Loucy (cell line): ENCODE measurements at regions not wholly inside any gene's neighbourhood (a gene's known extent, or its start where the extent isn't known, plus 50 kb on each side); places are given as distances from the start of the nearest gene placed in this dataset.

Experiments used
- EZH2phosphoT487 ChIP-seq: fragments of 200-600 bp; IDR thresholded peaks from 2 replicates; pipeline ENCODE4 v1.6.1; 2018; ENCODE audit warnings: antibody characterized with exemption, mild to moderate bottlenecking, moderate library complexity, borderline replicate concordance
- TF ChIP-seq, protein P1 (sequence below): fragments of 200-600 bp; sonication (generic); conservative IDR thresholded peaks from 2 replicates; pipeline ENCODE4 v1.5.1; 2014; ENCODE audit warnings: mild to moderate bottlenecking, antibody characterized with exemption, low read length

DNA sequence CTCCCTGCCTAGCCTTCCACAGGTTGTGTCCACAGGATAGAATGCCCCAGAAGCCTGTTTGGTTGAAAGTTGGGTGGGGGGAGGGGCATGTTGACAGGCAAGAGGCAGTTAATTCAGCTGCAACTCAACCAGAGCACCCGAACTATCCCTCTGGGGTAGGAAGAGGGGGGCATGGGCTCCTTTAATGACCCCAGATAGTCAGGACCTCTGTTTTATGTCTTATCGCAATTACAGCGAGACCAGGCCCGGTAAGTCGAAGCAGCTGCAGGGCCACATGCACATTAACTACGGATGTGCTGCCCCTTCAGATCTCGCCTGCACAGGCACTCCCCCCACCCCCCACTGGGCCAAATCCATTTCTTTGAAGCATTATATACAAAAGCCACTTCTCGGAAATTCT is 363.8 kb upstream of the HNRNPA3 start:
- TF ChIP-seq, protein P1, sequence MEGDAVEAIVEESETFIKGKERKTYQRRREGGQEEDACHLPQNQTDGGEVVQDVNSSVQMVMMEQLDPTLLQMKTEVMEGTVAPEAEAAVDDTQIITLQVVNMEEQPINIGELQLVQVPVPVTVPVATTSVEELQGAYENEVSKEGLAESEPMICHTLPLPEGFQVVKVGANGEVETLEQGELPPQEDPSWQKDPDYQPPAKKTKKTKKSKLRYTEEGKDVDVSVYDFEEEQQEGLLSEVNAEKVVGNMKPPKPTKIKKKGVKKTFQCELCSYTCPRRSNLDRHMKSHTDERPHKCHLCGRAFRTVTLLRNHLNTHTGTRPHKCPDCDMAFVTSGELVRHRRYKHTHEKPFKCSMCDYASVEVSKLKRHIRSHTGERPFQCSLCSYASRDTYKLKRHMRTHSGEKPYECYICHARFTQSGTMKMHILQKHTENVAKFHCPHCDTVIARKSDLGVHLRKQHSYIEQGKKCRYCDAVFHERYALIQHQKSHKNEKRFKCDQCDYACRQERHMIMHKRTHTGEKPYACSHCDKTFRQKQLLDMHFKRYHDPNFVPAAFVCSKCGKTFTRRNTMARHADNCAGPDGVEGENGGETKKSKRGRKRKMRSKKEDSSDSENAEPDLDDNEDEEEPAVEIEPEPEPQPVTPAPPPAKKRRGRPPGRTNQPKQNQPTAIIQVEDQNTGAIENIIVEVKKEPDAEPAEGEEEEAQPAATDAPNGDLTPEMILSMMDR, result no peak
- TF ChIP-seq EZH2phosphoT487, result no peak
